SJCRH30 (cell line): ENCODE measurements at regions not wholly inside any gene's neighbourhood (a gene's known extent, or its start where the extent isn't known, plus 50 kb on each side); places are given as distances from the start of the nearest gene placed in this dataset.
A peak's percentile ranks its signal among the peaks of the same experiment; 100 is the strongest.
"Not testable (repeated sequence)": the region's sequence is repeated elsewhere in the genome, so short reads cannot be mapped to it uniquely, and the experiment has no call there.

ENCODE experiments used
- DNase-seq, 2 experiments: peaks; one replicate each; pipeline ENCODE4 v3.0.0-alpha.2; 2015 to 2020
- H3K27ac ChIP-seq: fragments of 250-450 bp; sonication (Bioruptor Pico); 2 replicates; pipeline ENCODE4 v1.5.1; 2020; ENCODE audit warnings: mild to moderate bottlenecking, moderate library complexity
- H3K27me3 ChIP-seq: fragments of 250-450 bp; sonication (Bioruptor Pico); 2 replicates; pipeline ENCODE4 v1.5.1; 2020; ENCODE audit warnings: mild to moderate bottlenecking, moderate library complexity
- H3K36me3 ChIP-seq: fragments of 250-450 bp; sonication (Bioruptor Pico); 2 replicates; pipeline ENCODE4 v1.5.1; 2020; ENCODE audit warnings: mild to moderate bottlenecking, moderate library complexity
- H3K4me1 ChIP-seq: fragments of 250-450 bp; sonication (Bioruptor Pico); 2 replicates; pipeline ENCODE4 v1.5.1; 2020; ENCODE audit warnings: mild to moderate bottlenecking, moderate library complexity
- H3K4me3 ChIP-seq: fragments of 250-450 bp; sonication (Bioruptor Pico); 2 replicates; pipeline ENCODE4 v1.5.1; 2020; ENCODE audit warnings: mild to moderate bottlenecking, moderate library complexity
- H3K9me3 ChIP-seq: fragments of 250-450 bp; sonication (Bioruptor Pico); replicated peaks from 2 replicates; pipeline ENCODE4 v1.5.1; 2020; ENCODE audit warnings: mild to moderate bottlenecking, moderate library complexity

DNA sequence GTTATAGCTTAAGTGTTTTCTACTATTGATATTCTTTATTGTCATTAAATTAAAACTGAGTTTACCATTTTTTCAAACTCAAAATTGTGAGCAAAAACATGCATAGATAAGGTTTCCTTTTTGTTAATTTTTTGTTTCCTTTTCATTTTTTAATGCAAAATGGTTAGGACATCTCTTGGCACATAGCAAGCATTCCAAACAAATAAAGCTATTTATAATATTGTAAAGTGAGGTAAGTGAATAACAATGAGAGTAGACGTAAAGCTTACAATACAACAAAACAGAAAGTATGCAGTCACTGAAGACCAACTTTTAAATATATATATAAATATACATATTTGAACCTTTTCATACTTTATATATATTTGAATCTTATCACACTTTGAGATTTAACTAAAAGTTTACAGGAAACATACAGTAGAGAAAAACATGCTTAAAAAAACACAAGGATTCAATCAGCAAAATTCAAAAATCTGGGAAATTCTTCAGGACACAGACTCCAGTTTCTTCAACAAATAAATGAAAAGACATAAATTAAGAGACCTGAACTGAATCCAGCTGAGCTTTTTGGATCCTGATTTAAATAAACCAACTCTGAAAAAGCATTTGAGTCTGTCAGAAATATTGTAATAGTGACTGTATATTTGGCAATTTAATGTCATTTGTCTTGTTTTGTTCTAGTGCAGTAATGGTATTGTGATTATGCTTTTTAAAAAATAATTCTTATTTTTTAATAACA is 67.5 kb upstream of the SAMSN1 start:
- no peak for DNase-seq
- Histone ChIP-seq H3K9me3 (no peaks in the 10 kb centered on the region), H3K4me3 (no peak overlapping the region), H3K36me3 (no peaks in the 10 kb centered on the region), H3K27ac (no peak overlapping the region), H3K4me1 (no peaks in the 10 kb centered on the region), H3K27me3 (no peaks in the 10 kb centered on the region)

DNA sequence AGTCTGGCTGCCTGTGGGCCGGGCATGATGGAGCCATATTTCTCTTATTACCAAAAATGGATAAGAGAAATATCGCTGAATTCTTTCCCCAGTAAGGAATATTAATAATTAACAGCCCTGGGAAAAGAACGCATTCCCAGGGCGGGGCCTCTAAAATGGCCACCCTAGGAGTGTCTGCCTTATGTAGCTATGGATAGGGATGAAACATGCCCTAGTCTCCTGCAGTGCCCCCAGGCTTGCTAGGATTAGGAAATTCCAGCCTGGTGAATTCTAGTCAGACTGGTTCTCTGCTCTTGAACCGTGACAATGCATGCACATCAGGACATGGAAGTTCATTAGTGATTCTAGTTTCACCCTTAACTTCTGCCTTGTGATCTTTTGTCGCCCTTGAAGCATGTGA is 64.0 kb upstream of the SAMSN1 start:
- not testable (repeated sequence) for DNase-seq, H3K27me3 ChIP-seq, H3K4me3 ChIP-seq, H3K9me3 ChIP-seq, H3K27ac ChIP-seq, H3K4me1 ChIP-seq, H3K36me3 ChIP-seq

DNA sequence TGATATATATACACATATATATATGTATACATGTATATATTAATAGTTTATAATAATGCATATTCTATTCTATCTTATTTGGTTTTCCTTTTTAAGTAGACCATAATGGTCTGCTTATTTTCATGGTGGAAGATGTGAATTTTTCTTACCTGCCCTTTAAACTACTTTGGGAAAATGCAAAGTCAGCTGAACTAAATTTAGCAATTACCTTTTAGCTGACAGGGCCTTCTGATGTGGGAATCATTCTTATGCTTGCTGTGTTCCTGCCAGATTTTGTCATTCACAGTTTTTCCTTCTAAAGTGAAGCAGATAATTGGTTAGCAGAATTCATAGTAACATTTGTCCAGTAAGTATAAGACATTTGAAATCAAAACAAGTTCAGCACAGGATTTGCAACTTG is 63.2 kb upstream of the SAMSN1 start:
- no peaks in the 10 kb centered on the region for H3K36me3 ChIP-seq
- no peaks in the 10 kb centered on the region for H3K4me1 ChIP-seq
- no peak overlapping the region for H3K4me3 ChIP-seq
- no peaks in the 10 kb centered on the region for H3K27me3 ChIP-seq
- H3K9me3 ChIP-seq = no peaks in the 10 kb centered on the region; the same call in 1 of the 2 replicates
- no peak for DNase-seq
- H3K27ac ChIP-seq = no peak overlapping the region

DNA sequence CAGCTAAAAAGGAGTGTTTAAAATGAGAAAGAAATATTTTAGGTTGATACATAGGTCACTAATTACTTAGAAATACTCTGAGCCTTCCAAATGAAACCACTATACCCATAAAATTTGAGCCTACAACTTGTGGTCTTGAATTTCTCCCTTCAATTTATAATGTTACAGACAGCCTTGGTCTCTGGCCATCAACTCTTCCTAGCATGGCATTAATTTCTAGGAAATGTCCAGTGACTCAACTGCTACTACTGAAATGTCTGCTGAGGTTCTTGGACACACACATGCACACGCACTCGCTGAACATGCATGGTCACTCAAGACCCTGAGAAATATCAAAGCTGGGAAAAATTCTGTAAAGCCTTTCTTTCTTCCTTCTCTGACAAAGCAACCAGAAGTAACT is 61.1 kb upstream of the SAMSN1 start:
- no peak overlapping the region for H3K4me3 ChIP-seq
- H3K4me1 ChIP-seq = no peaks in the 10 kb centered on the region
- H3K27me3 ChIP-seq = no peaks in the 10 kb centered on the region
- H3K27ac ChIP-seq = no peak overlapping the region
- no peak for DNase-seq
- H3K9me3 ChIP-seq = no peaks in the 10 kb centered on the region; the same call in 1 of the 2 replicates
- H3K36me3 ChIP-seq = no peaks in the 10 kb centered on the region

DNA sequence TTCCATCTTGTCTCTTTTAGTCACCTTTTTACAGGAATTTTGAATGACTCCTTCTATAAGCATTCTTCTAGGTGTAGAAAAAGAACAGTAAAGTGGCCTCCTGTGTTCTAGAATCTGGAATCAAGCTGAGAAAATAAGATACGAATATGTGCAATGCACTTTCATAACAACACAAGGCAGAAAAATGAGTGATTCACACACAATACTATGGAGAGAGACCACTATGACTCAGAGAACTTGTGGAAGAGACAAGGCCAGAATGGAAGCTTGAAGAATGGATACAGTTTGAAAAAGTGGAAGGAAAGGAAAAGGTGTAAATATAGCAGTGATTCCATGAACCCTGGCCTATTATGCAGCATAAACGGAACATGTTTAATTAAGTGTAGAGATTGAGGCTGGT is 57.1 kb upstream of the SAMSN1 start:
- Histone ChIP-seq H3K4me1 (peaks cover 19% of the 10 kb centered on the region), H3K27me3 (no peaks in the 10 kb centered on the region), H3K27ac (no peak overlapping the region), H3K9me3 (no peaks in the 10 kb centered on the region; the same call in 1 of the 2 replicates), H3K4me3 (no peak overlapping the region), H3K36me3 (no peaks in the 10 kb centered on the region)
- DNase-seq = no peak

DNA sequence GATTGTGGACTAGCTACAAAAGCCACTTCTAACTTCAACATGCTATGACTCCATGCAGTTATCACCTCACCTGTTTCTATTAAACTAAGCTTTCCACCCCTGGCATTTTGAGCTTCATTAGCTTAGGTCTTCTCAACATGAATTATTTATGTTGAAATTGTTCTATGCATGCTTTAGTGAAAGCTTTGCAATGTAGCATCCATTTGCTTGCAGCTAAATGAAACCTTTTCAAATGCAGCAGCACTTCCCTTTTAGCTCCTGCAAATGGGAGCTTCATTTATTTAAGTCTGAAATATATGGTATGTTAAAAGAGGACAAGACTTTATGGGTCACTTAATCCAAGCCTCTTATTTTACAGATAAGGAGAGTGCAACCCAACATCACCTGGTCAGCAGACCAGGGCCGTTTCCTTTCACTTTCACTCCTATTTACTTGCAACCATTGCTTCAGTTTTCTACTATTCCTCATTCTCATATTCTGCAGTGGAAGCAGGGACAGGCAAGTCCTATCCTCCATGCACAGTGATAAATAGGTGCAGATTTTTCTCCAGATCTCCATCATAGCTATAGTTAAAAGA is 56.4 kb upstream of the SAMSN1 start:
- peaks cover 19% of the 10 kb centered on the region for H3K4me1 ChIP-seq
- H3K27me3 ChIP-seq = no peaks in the 10 kb centered on the region
- no peaks in the 10 kb centered on the region for H3K36me3 ChIP-seq
- no peaks in the 10 kb centered on the region; the same call in 1 of the 2 replicates for H3K9me3 ChIP-seq
- no peak for DNase-seq
- H3K4me3 ChIP-seq = no peak overlapping the region
- H3K27ac ChIP-seq = no peak overlapping the region

DNA sequence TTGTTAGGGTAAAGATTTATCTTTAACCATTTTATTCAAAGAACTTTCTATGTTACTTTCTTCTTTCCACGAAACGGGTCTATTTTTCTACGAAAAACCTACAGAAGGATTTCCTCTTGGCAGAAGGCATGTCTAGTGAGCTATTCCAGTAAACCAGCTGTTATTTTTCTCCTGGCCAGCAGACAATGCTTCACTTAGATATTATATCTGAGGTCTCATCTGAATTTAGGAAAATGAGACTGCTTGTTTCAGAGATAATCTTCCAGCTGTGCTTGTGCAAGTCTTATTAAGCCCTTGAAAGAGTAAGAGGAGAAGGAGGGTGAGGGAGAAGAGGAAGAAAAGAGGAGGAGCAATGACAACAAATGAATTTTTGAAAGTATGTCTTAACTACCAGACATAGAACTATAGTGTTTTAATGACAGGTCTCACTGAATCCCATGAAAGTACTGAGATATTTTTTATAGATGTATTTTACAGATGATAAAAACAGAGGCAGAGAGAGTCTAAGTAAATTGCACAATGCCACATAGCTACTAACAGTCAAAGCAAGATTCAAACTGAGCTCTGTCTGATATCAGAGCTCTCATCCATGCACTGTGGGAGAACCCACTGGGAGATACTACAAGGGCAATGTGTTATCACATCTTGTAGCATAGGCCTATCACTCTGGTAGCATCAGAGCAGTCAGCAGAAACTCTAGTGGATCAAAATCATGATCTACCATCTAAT is 54.6 kb upstream of the SAMSN1 start:
- Histone ChIP-seq H3K9me3 (no peaks in the 10 kb centered on the region; the same call in 1 of the 2 replicates), H3K27ac (peak overlapping the region; percentile 18; the same call in 1 of the 2 replicates), H3K36me3 (no peaks in the 10 kb centered on the region), H3K4me1 (peaks cover 19% of the 10 kb centered on the region), H3K4me3 (no peak overlapping the region), H3K27me3 (no peaks in the 10 kb centered on the region)
- peak; percentile 28 to 77 for DNase-seq

DNA sequence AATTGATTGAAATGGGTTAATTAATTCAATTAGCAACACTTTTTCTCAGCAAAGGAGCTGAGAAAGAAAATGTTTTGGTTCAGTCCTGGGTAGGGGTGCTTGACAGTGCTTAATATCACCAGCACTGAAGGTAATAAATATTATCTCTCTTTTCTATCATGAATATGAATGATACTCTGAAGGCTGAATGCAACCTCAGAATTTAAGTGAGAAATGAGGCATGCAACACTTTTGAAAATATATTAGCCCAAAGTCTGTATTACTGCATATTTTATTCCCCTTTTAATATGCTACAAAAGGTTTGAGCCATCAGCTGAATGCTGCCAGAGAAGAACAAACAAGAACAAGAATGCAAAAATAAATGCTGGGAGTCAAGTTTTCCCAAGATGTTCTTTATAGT is 52.0 kb upstream of the SAMSN1 start:
- Histone ChIP-seq H3K9me3 (no peaks in the 10 kb centered on the region), H3K4me1 (peaks cover 19% of the 10 kb centered on the region), H3K27ac (no peak overlapping the region), H3K27me3 (peaks cover 2% of the 10 kb centered on the region; the same call in 1 of the 2 replicates), H3K4me3 (no peak overlapping the region), H3K36me3 (no peaks in the 10 kb centered on the region)
- DNase-seq = no peak
